NCI-H2107 treated with DMSO at 0.1 percent for 48 hours (cell line): ENCODE measurements at regions not wholly inside any gene's neighbourhood (a gene's known extent, or its start where the extent isn't known, plus 50 kb on each side); places are given as distances from the start of the nearest gene placed in this dataset.
A peak's percentile ranks its signal among the peaks of the same experiment; 100 is the strongest.
"Not testable (repeated sequence)": the region's sequence is repeated elsewhere in the genome, so short reads cannot be mapped to it uniquely, and the experiment has no call there.

Experiments used
- DNase-seq: peaks from one replicate; lab custom pipeline; 2025; ENCODE audit not compliant: unreplicated experiment; lab: John Stamatoyannopoulos, UW

DNA sequence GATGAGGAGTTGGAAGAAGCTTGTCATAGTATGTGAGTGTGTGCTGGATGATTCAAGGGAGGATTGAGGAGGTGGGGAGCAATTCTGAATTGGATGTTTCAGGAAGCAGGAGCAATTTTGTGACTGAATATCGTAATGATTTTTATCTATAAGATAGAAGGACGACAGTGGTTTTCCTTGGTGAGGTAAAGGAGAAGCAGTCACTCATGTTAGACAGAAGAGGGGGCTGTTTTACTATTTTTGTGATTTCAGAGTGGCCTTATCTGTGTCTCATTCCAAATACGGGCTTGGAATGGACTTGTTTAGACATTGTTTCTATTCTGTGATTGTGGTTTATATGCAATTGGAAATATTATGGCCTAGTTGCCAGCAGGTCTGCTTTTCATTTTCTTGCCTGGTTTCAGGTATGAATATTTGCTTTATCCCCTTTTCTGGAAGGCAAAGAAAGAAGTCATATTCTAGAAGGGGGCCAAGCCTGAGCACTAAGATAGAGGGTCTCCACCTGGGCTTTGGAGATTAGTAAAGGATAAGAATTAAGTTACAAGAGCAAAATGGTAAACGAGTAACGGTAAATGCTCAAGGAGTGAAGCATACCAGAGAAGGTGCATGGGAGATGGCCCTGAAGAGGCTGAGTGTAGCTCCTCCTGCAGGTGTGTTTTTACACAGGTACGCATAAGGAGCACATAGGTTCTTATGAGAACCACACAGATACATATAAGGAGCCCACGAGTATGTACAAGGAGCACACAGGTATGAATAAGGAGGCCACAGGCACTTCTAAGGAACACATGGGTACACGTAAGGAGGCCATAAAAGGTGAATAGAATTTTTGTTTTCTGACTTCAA, 124.6 kb upstream of the KCNAB1 start:
- DNase-seq, result peak; percentile 53

DNA sequence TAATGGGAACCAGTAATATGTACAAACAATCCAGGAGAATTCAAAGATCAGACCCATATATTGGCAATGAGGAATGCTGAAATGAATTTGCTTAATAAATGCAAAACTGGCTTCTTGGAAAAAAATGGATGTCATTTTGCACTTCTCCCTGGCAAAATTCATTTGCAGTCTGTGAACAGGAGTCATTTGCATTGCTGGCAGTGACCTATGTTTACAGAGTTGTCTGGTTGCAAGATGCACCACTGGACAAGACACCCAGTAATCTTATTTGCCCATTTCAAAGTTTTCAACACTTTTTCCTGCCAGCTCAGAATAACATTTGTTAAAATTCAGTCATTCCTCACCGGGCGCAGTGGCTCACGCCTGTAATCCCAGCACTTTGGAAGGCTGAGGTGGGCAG, 123.5 kb upstream of the KCNAB1 start:
- DNase-seq, result no peak

DNA sequence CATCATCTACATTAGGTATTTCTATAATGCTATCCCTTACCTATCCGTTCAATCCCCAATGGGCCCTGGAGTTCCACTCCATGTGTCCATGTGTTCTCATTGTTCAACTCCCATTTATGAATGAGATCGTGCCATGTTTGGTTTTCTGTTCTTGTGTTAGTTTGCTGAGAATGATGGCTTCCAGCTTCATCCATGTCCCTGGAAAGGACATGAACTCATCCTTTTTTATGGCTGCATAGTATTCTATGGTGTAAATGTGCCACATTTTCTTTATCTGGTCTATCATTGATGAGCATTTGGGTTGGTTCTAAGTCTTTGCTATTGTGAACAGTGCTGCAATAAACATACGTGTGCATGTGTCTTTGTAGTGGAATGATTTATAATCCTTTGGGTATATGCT, 122.2 kb upstream of the KCNAB1 start:
- DNase-seq, result not testable (repeated sequence)

- no peak for DNase-seq
Measured at GRCh38 chr3:156005736-156006135, 114.6 kb upstream of the KCNAB1 start.

GRCh38 chr3:156010829-156011228, 109.5 kb upstream of the KCNAB1 start:
- peak; percentile 18 for DNase-seq

DNA sequence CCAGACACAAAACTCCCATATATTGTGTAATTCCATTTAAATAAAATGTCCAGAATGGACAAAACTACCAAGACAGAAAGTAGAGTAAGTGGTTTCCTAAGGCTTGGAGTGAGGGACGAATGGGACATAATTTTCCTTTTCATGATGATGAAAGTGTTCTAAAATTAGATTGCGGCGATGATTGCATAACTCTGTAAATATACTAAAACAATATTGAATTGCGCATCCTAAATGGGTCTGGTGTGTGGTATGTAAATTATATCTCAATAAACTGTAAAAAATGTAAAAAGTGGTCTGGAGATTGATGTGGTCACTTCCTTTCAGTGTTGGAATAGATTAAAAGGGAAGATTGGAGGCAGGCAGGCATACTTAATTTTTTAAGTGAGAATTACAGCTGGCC, 105.9 kb upstream of the KCNAB1 start:
- no peak for DNase-seq

DNA sequence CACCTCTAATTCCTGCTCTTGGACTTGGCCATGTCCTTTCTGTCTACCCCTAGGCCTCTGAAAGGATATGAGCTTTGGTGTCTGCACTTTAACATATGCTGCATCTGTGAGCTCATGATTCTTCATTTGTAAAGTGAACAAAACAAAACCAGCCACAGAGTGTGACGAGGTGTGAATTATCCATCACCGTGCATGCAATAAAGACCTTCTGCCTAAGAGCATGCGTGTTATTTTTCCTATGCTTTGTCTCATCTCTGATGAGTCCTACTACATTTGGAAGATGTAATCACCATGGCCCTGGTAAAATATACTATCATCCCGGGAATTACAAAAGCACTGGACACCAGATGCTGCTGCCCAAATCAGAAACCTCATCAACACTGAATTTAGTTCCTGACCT, 103.5 kb upstream of the KCNAB1 start:
- no peak for DNase-seq

DNA sequence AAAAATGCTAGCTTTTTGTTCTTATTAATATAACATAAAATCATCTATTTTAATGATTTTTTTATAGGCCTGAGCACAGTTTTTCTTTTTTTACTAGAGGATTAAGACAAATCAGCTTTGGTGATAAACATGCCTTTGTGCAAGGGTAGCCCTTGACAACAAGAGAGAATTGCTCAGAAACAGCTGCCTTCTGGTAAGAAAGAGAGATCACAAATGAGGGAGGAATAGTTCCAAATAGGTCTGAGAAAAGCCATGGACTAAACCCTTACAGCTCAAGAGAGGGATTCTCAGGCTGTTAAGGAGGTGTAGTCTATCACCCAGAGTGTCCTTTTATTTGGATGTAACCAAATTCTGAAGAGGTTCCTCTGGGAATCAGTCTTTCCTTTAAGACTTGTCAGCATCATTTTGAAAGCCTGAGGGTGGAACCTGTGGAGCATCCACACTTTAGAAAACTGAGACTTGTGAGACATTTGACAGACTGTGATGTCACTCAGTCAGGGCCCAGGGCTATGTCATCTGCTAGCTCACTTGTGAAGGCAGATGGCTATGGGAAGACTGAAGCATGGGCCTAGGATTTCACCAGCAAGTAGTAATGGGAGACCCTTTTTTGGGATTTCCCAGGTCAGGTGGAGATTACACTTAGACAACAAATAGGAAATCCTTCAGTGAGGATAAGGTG, 102.9 kb upstream of the KCNAB1 start:
- DNase-seq, result no peak

- DNase-seq, result no peak
Measured at GRCh38 chr3:156024904-156025533, 95.4 kb upstream of the KCNAB1 start.

GRCh38 chr3:156029208-156029607, 91.2 kb upstream of the KCNAB1 start:
- DNase-seq, result no peak

DNA sequence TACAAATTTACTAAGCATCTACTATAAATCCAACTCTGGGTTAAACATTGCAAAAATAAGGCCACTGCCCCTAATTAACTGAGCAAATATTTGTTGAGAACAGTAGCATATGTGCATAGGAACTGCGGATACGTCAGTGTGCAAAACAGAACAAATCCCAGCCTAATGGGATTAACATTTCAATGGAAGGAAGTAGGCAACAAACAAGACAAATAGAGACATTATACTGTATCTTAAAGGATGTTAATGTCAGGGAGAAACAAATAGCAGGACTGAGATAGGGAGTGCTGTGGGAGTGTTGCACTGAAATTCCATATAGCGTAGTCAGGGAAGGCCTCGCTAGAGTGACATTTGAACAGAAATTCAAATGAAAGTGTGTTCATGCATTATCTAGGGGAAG, 89.7 kb upstream of the KCNAB1 start:
- no peak for DNase-seq

DNA sequence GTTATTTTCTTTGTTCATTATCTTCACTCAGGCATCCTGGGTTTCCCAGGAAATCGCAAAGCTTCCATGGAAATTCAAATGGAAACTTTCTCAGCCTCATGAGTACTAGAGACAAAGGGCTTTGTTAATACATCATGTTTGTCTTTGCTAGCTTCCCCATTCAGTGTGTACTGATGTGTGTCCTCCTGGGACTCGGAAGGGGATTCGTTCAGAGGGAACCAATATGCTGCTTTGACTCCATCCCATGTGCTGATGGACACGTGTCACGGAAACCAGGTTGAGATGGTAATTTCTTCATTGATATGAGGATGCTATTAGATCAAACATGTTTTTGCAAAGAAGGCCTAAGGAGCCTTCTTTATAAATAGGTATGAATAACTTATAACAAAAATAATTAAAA, 87.0 kb upstream of the KCNAB1 start:
- DNase-seq, result no peak

GRCh38 chr3:156035158-156035557, 85.2 kb upstream of the KCNAB1 start:
- DNase-seq, result no peak

GRCh38 chr3:156036258-156037053, 83.9 kb upstream of the KCNAB1 start:
- no peak for DNase-seq

DNA sequence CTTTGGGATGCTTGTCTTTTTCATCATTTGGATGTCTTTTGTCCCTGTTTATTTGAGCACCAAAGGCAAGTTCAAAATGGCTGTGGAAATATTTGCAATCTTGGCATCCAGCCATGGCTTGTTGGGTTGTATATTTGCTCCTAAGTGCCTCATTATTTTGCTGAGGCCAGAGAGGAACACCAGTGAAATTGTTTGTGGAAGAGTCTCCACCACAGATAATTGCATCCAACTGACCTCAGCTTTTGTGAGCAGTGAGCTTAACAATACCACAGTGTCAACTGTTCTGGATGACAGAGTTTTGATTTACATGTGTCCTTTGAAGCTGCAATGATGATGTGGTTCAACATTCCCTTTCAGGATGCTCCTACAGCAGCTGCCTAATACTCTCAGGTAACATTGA, 83.0 kb upstream of the KCNAB1 start:
- DNase-seq, result peak; percentile 25

GRCh38 chr3:156038869-156039268, 81.5 kb upstream of the KCNAB1 start:
- no peak for DNase-seq

GRCh38 chr3:156040041-156040440, 80.3 kb upstream of the KCNAB1 start:
- DNase-seq, result no peak

DNA sequence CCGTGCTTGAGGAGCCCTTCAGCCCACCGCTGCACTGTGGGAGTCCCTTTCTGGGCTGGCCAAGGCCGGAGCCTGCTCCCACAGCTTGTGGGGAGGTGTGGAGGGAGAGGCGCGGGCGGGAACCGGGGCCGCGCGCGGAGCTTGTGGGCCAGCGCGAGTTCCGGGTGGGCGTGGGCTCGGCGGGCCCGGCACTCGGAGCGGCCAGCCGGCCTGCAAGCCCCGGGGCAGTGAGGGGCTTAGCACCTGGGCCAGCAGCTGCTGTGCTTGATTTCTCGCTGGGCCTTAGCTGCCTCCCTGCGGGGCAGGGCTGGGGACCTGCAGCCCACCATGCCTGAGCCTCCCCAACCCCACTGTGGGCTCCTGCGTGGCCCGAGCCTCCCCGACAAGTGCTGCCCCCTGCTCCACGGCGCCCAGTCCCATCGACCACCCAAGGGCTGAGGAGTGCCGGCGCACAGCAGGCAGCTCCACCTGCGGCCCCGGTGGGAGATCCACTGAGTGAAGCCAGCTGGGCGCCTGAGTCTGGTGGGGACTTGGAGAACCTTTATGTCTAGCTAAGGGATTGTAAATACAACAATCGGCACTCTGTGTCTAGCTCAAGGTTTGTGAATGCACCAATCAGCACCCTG, 79.0 kb upstream of the KCNAB1 start:
- not testable (repeated sequence) for DNase-seq

GRCh38 chr3:156041856-156042255, 78.5 kb upstream of the KCNAB1 start:
- not testable (repeated sequence) for DNase-seq

GRCh38 chr3:156043832-156044633, 76.3 kb upstream of the KCNAB1 start:
- not testable (repeated sequence) for DNase-seq
